ENCODE measurements at regions not wholly inside any gene's neighbourhood (a gene's known extent, or its start where the extent isn't known, plus 50 kb on each side); places are given as distances from the start of the nearest gene placed in this dataset.

GRCh38 chr13:30826911-30827577 is 79.0 kb upstream of the MEDAG start (continued):
- TF ChIP-seq POLR2AphosphoS2 (conservative IDR thresholded peaks at IDR 0.05; ENCODE audit: low read length) (no peak), HOXA7 (CRISPR knock-in tag; IDR thresholded peaks at IDR 0.05) (no peak), EP300 (IDR thresholded peaks at IDR 0.05) (no peak)
- TF ChIP-seq, protein P1, sequence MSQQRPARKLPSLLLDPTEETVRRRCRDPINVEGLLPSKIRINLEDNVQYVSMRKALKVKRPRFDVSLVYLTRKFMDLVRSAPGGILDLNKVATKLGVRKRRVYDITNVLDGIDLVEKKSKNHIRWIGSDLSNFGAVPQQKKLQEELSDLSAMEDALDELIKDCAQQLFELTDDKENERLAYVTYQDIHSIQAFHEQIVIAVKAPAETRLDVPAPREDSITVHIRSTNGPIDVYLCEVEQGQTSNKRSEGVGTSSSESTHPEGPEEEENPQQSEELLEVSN (IDR thresholded peaks at IDR 0.05; ENCODE audit: borderline replicate concordance, low read depth), result no peak

- no peak for DNase-seq (ENCODE audit: low read depth in 1 of 2, low spot score in 1 of 2)
- ATAC-seq, result no peak
- 85% methylated on average over 2 of the region's 3 CpGs for WGBS (ENCODE audit: missing lambda C conversion rate)
- CTCF ChIA-PET, result no interaction called here
- no peak overlapping the region for H3K27ac ChIP-seq
- no peak overlapping the region for H3K4me3 ChIP-seq
- H3K9me3 ChIP-seq, result no peaks in the 10 kb centered on the region
- no peak overlapping the region for H3K4me2 ChIP-seq
- no peak for FAIRE-seq
- peaks cover 21% of the 10 kb centered on the region for H3K4me1 ChIP-seq
- POLR2A ChIA-PET, result no interaction called here
- no peak for TF ChIP-seq HEYL (CRISPR knock-in tag; IDR thresholded peaks at IDR 0.05)
- TF ChIP-seq ZSCAN20 (CRISPR knock-in tag; IDR thresholded peaks at IDR 0.05), result no peak
- TF ChIP-seq, protein P2, sequence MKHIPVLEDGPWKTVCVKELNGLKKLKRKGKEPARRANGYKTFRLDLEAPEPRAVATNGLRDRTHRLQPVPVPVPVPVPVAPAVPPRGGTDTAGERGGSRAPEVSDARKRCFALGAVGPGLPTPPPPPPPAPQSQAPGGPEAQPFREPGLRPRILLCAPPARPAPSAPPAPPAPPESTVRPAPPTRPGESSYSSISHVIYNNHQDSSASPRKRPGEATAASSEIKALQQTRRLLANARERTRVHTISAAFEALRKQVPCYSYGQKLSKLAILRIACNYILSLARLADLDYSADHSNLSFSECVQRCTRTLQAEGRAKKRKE (CRISPR knock-in tag; IDR thresholded peaks at IDR 0.05; ENCODE audit: low read depth), result no peak
- no peak for TF ChIP-seq EHF (CRISPR knock-in tag; IDR thresholded peaks at IDR 0.05)
- TF ChIP-seq MAZ (IDR thresholded peaks at IDR 0.05; ENCODE audit: borderline replicate concordance, low read depth, low read length), result no peak
- no peak for TF ChIP-seq HDAC2 (IDR thresholded peaks at IDR 0.05)
- no peak for TF ChIP-seq NFE2L2 (conservative IDR thresholded peaks at IDR 0.05; ENCODE audit: low read length)
- TF ChIP-seq SMC3 (IDR thresholded peaks at IDR 0.05), result no peak
These were observed 78.5 kb upstream of the MEDAG start for GRCh38 chr13:30827578-30827925.

- ChIA-PET CTCF (no interaction called here), POLR2A (no interaction called here)
- Histone ChIP-seq H3K27ac (peak overlapping the region; percentile 24 to 57; a peak in 2 of 6 replicates), H3K9me3 (no peaks in the 10 kb centered on the region), H3K4me1 (peaks cover 29% of the 10 kb centered on the region), H3K4me3 (no peak overlapping the region), H3K4me2 (no peak overlapping the region; the same call in 2 of the 3 replicates)
- 0% methylated on average over 1 of the region's 2 CpGs for whole genome bisulfite sequencing (ENCODE audit: missing lambda C conversion rate)
- TF ChIP-seq, protein P3, sequence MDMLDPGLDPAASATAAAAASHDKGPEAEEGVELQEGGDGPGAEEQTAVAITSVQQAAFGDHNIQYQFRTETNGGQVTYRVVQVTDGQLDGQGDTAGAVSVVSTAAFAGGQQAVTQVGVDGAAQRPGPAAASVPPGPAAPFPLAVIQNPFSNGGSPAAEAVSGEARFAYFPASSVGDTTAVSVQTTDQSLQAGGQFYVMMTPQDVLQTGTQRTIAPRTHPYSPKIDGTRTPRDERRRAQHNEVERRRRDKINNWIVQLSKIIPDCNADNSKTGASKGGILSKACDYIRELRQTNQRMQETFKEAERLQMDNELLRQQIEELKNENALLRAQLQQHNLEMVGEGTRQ (IDR thresholded peaks at IDR 0.05), result no peak
- TF ChIP-seq MAZ (IDR thresholded peaks at IDR 0.05; ENCODE audit: borderline replicate concordance, low read depth, low read length) (no peak), EP300 (IDR thresholded peaks at IDR 0.05) (no peak), HOXA7 (CRISPR knock-in tag; IDR thresholded peaks at IDR 0.05) (no peak), CBX2 (IDR thresholded peaks at IDR 0.05; ENCODE audit: borderline replicate concordance, low read depth) (no peak), PHF8 (IDR thresholded peaks at IDR 0.05; ENCODE audit: borderline replicate concordance, low read depth) (no peak), CHD2 (IDR thresholded peaks at IDR 0.05; ENCODE audit: low read length, partially characterized antibody) (no peak), BCL3 (IDR thresholded peaks at IDR 0.05) (no peak), HDAC2 (IDR thresholded peaks at IDR 0.05) (no peak), ZFP36 (IDR thresholded peaks at IDR 0.05; ENCODE audit: borderline replicate concordance, partially characterized antibody) (no peak), HES2 (IDR thresholded peaks at IDR 0.05) (no peak), POLR2A (IDR thresholded peaks at IDR 0.05; ENCODE audit: low read length) (no peak), MAFK (IDR thresholded peaks at IDR 0.05; ENCODE audit: partially characterized antibody) (no peak), FOXS1 (CRISPR knock-in tag; IDR thresholded peaks at IDR 0.05) (no peak), HEYL (CRISPR knock-in tag; IDR thresholded peaks at IDR 0.05) (no peak), NR3C1 (IDR thresholded peaks at IDR 0.05) (no peak), HMGXB4 (CRISPR knock-in tag; IDR thresholded peaks at IDR 0.05; ENCODE audit: borderline replicate concordance) (no peak), CBX8 (IDR thresholded peaks at IDR 0.05) (no peak), HOXB5 (CRISPR knock-in tag; IDR thresholded peaks at IDR 0.05) (no peak)
- TF ChIP-seq, protein P4, sequence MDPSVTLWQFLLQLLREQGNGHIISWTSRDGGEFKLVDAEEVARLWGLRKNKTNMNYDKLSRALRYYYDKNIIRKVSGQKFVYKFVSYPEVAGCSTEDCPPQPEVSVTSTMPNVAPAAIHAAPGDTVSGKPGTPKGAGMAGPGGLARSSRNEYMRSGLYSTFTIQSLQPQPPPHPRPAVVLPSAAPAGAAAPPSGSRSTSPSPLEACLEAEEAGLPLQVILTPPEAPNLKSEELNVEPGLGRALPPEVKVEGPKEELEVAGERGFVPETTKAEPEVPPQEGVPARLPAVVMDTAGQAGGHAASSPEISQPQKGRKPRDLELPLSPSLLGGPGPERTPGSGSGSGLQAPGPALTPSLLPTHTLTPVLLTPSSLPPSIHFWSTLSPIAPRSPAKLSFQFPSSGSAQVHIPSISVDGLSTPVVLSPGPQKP (IDR thresholded peaks at IDR 0.05; ENCODE audit: low read depth, low read length), result no peak
- ATAC-seq (peak in 1 of 2 experiments; percentile 66; a peak in 3 of 6 replicates), FAIRE-seq (no peak), DNase-seq (ENCODE audit: low read depth in 1 of 2, low spot score in 1 of 2) (peak; percentile 23 to 37)
These were observed 76.8 kb upstream of the MEDAG start for GRCh38 chr13:30829145-30829832.

Measured in A549 (cell line).